Inflammatory macrophage treated with lipopolysaccharide for 4 hours (primary cell): ENCODE measurements at regions not wholly inside any gene's neighbourhood (a gene's known extent, or its start where the extent isn't known, plus 50 kb on each side); places are given as distances from the start of the nearest gene placed in this dataset.
"Not testable (repeated sequence)": the region's sequence is repeated elsewhere in the genome, so short reads cannot be mapped to it uniquely, and the experiment has no call there.

Experiments used
- DNase-seq: peaks from one replicate; pipeline ENCODE4 v3.0.0-alpha.2; 2020

- DNase-seq = no peak
Measured at GRCh38 chr3:194251007-194251406, 100.1 kb downstream of the CPN2 start.

DNA sequence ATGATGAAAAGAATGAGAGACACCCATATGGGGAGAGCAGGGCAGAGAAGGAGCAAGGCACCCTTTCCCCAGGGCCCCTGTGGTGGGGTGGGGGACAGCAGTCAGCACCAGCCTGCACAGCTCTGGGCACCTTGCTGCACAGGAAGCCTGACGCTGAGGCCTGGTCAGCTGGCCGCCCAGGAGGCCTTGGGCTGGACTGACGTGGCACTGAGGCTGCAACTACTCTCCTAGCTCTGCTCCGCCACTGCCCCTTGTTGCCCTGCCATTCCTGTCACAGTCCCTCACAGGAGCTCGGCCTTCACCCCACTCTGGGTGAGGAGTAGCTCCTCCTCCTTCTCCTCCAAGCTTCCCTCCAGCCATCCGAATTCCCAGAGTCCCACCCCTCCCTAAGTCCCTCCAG is 99.7 kb downstream of the CPN2 start:
- no peak for DNase-seq

- DNase-seq = no peak
Measured at GRCh38 chr3:194251891-194252560, 99.1 kb downstream of the CPN2 start.

- no peak for DNase-seq
Measured at GRCh38 chr3:194253270-194253669, 97.9 kb downstream of the CPN2 start.

GRCh38 chr3:194254040-194254439 is 97.1 kb downstream of the CPN2 start:
- no peak for DNase-seq

GRCh38 chr3:194255252-194256039 is 95.7 kb downstream of the CPN2 start:
- DNase-seq = peak; percentile 94

- DNase-seq = no peak
Measured at GRCh38 chr3:194256040-194256945, 94.8 kb downstream of the CPN2 start.

- DNase-seq = no peak
Measured at GRCh38 chr3:194257151-194257621, 93.9 kb downstream of the CPN2 start.

- no peak for DNase-seq
Measured at GRCh38 chr3:194257916-194258668, 93.0 kb downstream of the CPN2 start.

GRCh38 chr3:194259982-194260766 is 91.0 kb downstream of the CPN2 start:
- peak; percentile 85 for DNase-seq

DNA sequence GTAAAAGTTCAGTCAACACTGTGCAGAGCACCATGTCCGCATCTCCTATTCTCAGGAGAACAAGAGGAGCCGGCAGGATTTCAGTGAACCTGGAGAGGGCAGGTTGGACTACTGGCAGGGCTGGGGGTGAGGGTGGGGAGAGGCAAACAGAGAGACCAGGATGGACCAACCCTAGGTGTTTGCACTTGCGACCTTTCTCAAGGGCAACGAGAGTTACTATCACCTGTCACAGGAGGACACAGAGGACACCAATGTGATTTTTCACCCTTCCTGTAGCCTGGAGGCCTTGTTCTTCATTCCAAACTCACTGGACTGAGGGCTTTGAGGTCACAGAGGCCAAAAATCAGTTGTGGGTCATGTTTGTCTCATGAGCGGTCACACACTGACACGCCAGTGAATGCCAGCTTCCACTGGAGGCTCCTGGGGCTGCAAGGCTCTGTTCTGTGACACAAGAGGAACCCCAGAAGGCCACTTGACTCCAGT is 89.5 kb downstream of the CPN2 start:
- peak; percentile 8 for DNase-seq

DNA sequence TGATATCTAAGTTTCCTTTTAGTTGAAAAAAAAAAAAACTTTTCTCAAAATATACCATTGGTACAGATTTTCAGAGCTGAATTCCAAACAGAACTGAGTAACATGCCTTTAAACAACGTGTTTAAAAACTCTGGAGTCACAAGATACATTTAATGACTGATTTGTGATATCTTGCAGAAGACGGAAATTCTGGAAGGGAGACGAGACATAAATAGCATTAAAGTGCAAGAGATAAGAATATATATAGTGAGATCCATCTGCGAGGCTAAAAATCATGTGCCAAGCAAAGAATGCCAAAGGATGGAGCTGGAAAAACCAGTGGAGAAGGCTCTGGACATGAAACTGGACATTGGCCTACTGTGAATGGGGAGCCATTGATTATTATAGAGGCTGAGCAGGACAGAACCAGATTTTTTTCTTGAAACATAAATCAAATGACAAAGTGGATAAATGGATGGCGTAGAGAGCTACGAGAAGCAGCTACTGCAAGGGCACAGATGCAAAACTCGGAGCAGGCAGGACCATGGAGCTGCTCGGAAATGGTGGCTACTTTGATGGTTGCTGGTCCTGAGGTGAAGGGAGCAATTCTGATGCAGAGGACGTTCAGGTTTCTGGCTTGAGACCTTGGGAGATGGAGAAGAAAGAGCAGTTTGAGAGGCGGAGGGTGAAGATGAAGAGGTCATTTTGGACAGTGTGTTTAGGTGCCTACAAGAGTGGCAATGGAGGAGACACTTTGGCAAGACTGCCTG is 88.8 kb downstream of the CPN2 start:
- no peak for DNase-seq

DNA sequence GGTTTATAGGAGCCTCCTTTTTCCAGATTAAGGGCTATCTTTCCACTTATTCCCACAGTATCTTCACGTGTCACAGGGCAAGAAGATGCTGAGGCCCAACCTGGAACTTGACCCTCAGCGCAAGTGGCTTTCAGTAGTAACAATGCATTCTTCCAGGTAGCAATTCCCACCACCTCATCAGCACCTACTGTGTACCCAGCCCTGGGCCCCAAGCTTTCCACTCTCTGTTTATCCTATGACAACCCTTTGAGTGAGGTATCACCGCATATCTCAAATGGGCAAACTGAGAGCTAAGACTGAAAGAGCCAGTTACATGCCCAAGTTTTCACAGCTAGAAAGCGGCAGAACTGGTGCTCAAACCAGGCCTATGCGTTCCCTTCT is 88.2 kb downstream of the CPN2 start:
- DNase-seq = no peak

DNA sequence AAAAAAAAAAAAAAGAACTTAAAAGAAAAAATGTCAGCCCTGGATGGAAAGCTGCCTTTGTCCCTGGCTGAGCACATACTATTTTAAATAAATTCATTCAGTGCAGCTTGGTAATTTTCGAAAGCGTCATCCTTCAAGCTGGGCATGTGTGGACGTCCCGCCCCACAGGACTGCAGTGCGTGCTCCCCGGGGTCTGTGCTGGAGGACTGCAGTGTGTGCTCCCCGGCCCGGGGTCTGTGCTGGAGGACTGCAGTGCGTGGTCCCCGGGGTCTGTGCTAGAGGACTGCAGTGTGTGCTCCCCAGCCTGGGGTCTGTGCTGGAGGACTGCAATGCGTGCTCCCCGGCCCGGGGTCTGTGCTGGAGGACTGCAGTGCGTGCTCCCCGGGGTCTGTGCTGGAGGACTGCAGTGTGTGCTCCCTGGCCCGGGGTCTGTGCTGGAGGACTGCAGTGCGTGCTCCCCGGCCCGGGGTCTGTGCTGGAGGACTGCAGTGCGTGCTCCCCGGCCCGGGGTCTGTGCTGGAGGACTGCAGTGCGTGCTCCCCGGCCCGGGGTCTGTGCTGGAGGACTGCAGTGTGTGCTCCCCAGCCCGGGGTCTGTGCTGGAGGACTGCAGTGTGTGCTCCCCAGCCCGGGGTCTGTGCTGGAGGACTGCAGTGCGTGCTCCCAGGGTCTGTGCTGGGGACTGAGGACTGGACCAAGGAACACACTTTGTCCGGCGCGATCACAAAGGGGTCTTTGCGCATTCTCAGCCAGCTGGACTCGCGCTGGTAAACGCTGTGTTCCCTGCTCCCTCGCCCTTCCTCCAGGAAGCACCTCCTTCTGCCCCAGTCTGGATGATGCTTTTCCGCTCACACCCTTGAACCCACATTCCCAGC is 86.3 kb downstream of the CPN2 start:
- not testable (repeated sequence) for DNase-seq

DNA sequence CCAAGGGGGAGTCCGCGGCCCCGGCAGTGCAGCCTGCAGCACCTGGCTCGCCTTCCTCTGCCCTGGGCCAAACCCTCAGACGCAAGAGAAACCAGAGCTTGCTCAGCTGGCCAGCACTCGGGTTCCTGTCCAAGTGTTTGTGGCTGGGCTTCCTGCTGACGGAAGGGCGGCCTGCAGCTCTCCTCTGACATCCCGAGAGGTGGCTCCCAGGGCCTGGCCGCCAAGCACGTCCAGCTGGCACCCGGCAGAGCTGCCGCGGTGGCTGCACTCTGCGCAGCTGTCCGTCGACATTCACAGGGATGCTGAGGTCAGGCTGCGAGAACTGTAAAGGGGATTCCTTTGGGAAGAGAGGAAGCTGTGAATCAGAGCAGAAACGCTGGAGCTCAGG is 85.6 kb downstream of the CPN2 start:
- DNase-seq = peak; percentile 26

DNA sequence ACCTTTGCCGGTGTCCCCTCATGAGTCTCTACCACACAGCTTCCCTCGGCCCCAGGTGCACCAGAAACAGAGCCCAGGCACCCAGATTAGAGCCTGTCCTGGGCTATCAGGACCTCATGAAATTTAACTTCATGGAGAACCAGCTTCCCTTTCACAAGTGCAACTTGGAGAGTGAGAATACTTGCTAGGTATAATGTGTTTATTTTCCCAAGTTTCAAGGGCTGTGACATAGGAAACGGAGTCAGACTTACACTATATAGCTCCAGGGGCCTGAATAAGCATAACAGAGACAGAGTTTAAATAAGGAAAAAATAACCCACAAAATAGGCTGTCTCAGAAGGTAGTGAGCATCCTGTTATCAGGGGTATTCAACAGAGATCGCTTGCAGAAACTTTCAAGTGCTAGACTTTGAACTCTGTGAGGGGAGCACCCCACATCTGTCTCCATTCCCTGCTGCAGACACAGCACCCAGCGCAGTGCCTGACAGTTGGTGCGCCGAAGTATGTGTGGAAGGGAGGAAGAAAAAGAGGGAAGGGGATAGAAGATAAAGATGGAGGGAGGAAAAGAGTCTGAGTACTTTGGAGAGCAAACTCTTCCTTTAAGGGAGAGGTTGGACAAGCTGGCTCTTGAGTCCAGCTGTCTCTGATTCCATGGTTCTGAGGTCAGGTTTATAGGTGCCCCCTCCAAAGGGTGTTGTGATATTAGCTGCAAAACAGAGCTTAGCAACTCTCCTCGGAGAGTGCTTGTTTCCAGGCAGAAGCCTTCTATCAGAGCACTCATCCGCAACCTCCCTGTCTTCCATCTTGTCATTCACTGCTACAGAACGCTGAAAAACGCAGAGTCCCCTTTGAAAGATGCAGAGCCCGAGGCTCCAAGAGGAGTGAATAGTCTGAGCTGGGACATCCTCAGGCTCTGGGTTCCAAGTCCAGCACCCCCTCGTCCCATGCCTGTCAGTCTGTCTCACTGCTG is 84.8 kb downstream of the CPN2 start:
- DNase-seq = no peak

DNA sequence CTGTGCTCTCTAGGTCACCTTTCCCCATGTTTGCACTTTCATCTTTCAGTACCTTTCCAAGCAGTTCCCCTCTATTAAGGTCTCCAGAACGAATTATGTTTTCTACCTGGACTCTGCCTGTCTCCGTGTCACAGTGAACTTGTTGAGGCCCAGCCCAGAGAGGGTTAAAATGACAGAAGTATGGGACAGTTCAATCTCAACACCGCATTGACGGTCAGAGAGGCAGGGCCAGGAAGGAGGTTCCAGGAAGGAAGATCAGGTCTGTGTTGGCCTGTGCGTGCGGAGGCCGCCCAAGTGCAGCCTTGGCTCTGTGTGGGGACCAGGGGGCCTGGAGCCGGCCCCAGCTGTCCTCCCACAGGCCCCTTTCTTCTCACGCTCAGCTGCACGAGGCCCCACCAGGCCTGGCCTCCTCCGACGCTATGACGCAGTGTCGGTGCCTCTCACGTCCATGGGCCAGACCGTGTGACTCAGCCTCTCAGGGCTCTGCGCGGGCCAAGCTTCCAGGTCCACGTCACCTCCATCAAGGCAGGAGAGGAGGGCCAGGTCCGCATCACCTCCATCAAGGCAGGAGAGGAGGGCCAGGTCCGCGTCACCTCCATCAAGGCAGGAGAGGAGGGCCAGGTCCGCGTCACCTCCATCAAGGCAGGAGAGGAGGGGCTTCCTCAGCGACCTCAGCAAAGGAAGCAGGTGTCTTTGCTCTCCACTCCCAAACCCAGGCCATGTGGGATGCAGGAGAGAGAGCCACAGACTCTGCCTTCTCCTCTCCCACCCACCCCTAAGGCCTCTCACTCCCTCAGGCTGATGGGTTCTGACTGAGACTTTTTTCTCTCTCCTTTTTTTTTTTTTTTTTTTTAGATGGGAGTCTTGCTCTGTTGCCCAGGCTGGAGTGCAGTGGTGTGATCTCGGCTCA is 83.1 kb downstream of the CPN2 start:
- DNase-seq = no peak
